Spleen (tissue), 7 donors: ENCODE measurements at regions not wholly inside any gene's neighbourhood (a gene's known extent, or its start where the extent isn't known, plus 50 kb on each side); places are given as distances from the start of the nearest gene placed in this dataset.
"Not testable (repeated sequence)": the region's sequence is repeated elsewhere in the genome, so short reads cannot be mapped to it uniquely, and the experiment has no call there.

Experiments used
- POLR2A ChIP-seq, 3 donors: fragments of 450-650 bp; IDR thresholded peaks; one replicate each; pipeline ENCODE4 v1.5.1; 2017; ENCODE audit warnings: antibody characterized with exemption in 3 of 3, mild to moderate bottlenecking in 1 of 3
- TF ChIP-seq, protein P1 (sequence below), 11 experiments: fragments of 200-600 bp in 7 of 11; fragments of 450-650 bp in 4 of 11; sonication (generic) in 4 of 11; IDR thresholded peaks in 8 of 11; conservative IDR thresholded peaks in 3 of 11; 1 replicate in 7 of 11; 2 replicates in 4 of 11; pipeline versions ENCODE4 v1.4.0 to v1.8.0; 2016 to 2021; ENCODE audit warnings: antibody characterized with exemption in 11 of 11, inconsistent platforms in 4 of 11, mild to moderate bottlenecking in 1 of 11
- donor health status: DM: no; HTN: no; CAD: no; lungs with moderate emphysema.
- donor health status: DM: no; HTN: no; CAD: no.
- donor health status: DM: no; HTN: no; CAD: no.

DNA sequence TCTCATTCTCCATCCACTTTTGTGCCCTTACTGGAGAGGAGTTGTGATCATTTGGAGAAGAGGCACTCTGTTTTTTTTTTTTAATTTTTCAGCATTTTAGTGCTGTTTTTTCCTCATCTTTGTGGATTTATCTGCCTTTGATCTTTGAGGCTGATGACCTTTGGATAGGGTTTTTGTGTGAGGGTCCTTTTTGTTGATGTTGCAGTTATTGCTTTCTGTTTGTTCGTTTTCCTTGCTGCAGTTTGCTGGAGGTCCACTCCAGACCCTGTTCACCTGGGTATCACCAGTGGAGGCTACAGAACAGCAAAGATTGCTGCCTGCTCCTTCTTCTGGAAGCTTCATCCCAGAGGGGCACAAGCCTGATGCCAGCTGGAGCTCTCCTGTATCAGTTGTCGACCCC, 93.2 kb upstream of the STK32A start:
- TF ChIP-seq POLR2A (IDR thresholded peaks at IDR 0.05), result not testable (repeated sequence)
- TF ChIP-seq, protein P1, sequence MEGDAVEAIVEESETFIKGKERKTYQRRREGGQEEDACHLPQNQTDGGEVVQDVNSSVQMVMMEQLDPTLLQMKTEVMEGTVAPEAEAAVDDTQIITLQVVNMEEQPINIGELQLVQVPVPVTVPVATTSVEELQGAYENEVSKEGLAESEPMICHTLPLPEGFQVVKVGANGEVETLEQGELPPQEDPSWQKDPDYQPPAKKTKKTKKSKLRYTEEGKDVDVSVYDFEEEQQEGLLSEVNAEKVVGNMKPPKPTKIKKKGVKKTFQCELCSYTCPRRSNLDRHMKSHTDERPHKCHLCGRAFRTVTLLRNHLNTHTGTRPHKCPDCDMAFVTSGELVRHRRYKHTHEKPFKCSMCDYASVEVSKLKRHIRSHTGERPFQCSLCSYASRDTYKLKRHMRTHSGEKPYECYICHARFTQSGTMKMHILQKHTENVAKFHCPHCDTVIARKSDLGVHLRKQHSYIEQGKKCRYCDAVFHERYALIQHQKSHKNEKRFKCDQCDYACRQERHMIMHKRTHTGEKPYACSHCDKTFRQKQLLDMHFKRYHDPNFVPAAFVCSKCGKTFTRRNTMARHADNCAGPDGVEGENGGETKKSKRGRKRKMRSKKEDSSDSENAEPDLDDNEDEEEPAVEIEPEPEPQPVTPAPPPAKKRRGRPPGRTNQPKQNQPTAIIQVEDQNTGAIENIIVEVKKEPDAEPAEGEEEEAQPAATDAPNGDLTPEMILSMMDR (IDR thresholded peaks at IDR 0.05 in 8 of 11, conservative IDR thresholded peaks at IDR 0.05 in 3 of 11), result not testable (repeated sequence)
